ENCODE measurements at regions not wholly inside any gene's neighbourhood (a gene's known extent, or its start where the extent isn't known, plus 50 kb on each side); places are given as distances from the start of the nearest gene placed in this dataset.

DNA sequence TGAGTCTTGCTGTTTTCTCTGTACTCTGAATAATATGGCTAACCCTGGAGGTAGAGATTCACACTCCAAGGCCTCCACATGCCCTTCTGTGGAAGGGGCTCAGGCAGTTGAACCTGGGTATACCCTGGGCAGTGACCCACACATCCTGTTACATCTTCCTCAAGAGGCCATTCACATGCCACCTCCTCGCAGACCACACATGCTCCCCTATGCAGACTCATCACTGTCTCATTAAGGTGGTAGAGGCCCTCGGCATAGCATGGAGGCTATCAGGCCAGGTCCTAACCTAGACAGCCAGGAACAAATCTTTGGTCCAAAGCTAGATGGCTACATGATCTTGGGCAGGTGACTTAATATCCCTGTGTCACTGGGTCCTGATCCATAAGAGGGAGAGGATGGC is 363.9 kb upstream of the ZNF507 start:
- no peak for TF ChIP-seq POLR2A (IDR thresholded peaks at IDR 0.05; ENCODE audit: low read depth, low read length)
- no peak for TF ChIP-seq POLR2AphosphoS5 (IDR thresholded peaks at IDR 0.05; ENCODE audit: low read depth, low read length)
- no peak for TF ChIP-seq TAF1 (IDR thresholded peaks at IDR 0.05; ENCODE audit: low read depth, low read length)
- TF ChIP-seq PAX5 (IDR thresholded peaks at IDR 0.05; ENCODE audit: insufficient read depth, low read length, severe bottlenecking): no peak
- no peak for TF ChIP-seq SPI1 (IDR thresholded peaks at IDR 0.05; ENCODE audit: low read depth, low read length)
- TF ChIP-seq POU2F2 (IDR thresholded peaks at IDR 0.05; ENCODE audit: low read depth, low read length): no peak
